22Rv1 (cell line): ENCODE measurements at regions not wholly inside any gene's neighbourhood (a gene's known extent, or its start where the extent isn't known, plus 50 kb on each side); places are given as distances from the start of the nearest gene placed in this dataset.

ENCODE experiments used
- CTCF ChIP-seq: fragments of 450-650 bp; IDR thresholded peaks from 2 replicates; pipeline ENCODE4 v1.5.1; 2017; ENCODE audit warnings: mild to moderate bottlenecking
- ZFX ChIP-seq: fragments of 450-650 bp; IDR thresholded peaks from 2 replicates; pipeline ENCODE4 v1.6.1; 2017; ENCODE audit warnings: antibody characterized with exemption, borderline replicate concordance

GRCh38 chr6:156107624-156108101 is 652.0 kb upstream of the NOX3 start:
- TF ChIP-seq CTCF = no peak
- no peak for TF ChIP-seq ZFX
